HepG2 (cell line): ENCODE measurements at regions not wholly inside any gene's neighbourhood (a gene's known extent, or its start where the extent isn't known, plus 50 kb on each side); places are given as distances from the start of the nearest gene placed in this dataset.

Source experiments
- HMG20B ChIP-seq: conservative IDR thresholded peaks from 2 replicates; pipeline ENCODE4 v1.6.1; 2016; ENCODE audit warnings: missing genetic modification reagents, missing compliant biosample characterization
- SPEN ChIP-seq: sonication (generic); formaldehyde crosslinking; IDR thresholded peaks from 2 replicates; pipeline ENCODE4 v1.5.1; 2020; ENCODE audit warnings: low read depth, mild to moderate bottlenecking, missing genetic modification reagents
- STAG1 ChIP-seq: sonication (generic); formaldehyde crosslinking; IDR thresholded peaks from 2 replicates; pipeline ENCODE4 v1.4.0; 2020; ENCODE audit warnings: missing genetic modification reagents
- WIZ ChIP-seq: sonication (generic); formaldehyde crosslinking; IDR thresholded peaks from 2 replicates; pipeline ENCODE4 v1.5.1; 2020; ENCODE audit warnings: mild to moderate bottlenecking, missing genetic modification reagents
- ZNF629 ChIP-seq: sonication (generic); formaldehyde crosslinking; conservative IDR thresholded peaks from 2 replicates; pipeline ENCODE4 v1.5.0; 2020; ENCODE audit warnings: missing genetic modification reagents
- TF ChIP-seq, protein P1 (sequence below): sonication (generic); formaldehyde crosslinking; conservative IDR thresholded peaks from 2 replicates; pipeline ENCODE4 v1.4.0; 2020; ENCODE audit warnings: missing genetic modification reagents
- TF ChIP-seq, protein P2 (sequence below): sonication (generic); formaldehyde crosslinking; IDR thresholded peaks from 2 replicates; pipeline ENCODE4 v1.8.0; 2022; ENCODE audit warnings: mild to moderate bottlenecking, missing genetic modification reagents, moderate library complexity
- TF ChIP-seq, protein P3 (sequence below): sonication (generic); formaldehyde crosslinking; IDR thresholded peaks from 2 replicates; pipeline ENCODE4 v1.9.0; 2021; ENCODE audit warnings: missing genetic modification reagents, mild to moderate bottlenecking, borderline replicate concordance
- TF ChIP-seq, protein P4 (sequence below): sonication (generic); formaldehyde crosslinking; IDR thresholded peaks from 2 replicates; pipeline ENCODE4 v1.4.0; 2020; ENCODE audit warnings: missing genetic modification reagents, low read depth, mild to moderate bottlenecking, borderline replicate concordance
- TF ChIP-seq, protein P5 (sequence below): sonication (generic); formaldehyde crosslinking; IDR thresholded peaks from 2 replicates; pipeline ENCODE4 v1.5.0; 2020; ENCODE audit warnings: mild to moderate bottlenecking, missing genetic modification reagents, moderate library complexity

DNA sequence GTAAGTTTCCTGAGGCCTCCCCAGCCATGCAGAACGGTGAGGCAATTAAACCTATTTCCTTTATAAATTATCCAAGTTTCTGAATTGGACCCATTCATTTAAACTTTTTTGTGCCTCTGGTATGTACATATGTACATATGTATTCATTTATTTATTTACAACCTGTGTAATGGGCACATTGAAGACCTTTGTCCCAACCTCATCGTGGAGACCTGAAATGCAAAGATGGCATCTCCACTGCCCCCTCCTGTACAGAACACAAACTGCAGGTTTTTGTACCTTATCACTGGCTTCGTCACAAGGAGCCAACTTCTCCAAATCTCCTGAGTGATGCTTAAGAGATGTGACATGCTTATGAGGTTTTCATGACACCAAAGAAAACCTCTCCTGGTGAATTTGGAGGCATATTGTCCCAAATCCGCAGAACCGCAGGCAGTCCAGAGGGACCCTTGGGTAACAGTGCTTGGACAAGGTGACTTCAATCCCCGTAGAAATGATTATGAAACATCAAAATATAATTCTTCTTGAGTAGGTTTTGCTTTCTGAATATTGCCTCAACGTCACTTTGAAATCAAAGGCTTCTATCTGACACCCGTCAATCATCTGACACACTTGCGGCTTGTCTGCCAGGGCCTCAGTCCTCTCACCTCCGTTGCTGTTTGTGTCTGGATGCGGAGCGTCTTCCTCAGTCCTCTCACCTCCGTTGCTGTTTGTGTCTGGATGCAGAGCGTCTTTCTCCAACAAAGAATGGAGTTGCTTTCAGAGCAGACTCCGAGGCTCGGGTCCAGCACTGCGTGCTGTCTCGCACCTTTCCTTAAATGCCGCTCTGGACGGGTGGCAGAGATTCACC, 135.0 kb upstream of the IRX4 start (continued):
- TF ChIP-seq WIZ, result no peak
- no peak for TF ChIP-seq HMG20B
- TF ChIP-seq STAG1 (CRISPR knock-in tag), result peak; percentile 53
- TF ChIP-seq, protein P1, sequence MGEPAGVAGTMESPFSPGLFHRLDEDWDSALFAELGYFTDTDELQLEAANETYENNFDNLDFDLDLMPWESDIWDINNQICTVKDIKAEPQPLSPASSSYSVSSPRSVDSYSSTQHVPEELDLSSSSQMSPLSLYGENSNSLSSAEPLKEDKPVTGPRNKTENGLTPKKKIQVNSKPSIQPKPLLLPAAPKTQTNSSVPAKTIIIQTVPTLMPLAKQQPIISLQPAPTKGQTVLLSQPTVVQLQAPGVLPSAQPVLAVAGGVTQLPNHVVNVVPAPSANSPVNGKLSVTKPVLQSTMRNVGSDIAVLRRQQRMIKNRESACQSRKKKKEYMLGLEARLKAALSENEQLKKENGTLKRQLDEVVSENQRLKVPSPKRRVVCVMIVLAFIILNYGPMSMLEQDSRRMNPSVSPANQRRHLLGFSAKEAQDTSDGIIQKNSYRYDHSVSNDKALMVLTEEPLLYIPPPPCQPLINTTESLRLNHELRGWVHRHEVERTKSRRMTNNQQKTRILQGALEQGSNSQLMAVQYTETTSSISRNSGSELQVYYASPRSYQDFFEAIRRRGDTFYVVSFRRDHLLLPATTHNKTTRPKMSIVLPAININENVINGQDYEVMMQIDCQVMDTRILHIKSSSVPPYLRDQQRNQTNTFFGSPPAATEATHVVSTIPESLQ (CRISPR knock-in tag), result no peak
- TF ChIP-seq ZNF629 (CRISPR knock-in tag), result peak; percentile 80
- no peak for TF ChIP-seq SPEN (CRISPR knock-in tag)
- TF ChIP-seq, protein P2, sequence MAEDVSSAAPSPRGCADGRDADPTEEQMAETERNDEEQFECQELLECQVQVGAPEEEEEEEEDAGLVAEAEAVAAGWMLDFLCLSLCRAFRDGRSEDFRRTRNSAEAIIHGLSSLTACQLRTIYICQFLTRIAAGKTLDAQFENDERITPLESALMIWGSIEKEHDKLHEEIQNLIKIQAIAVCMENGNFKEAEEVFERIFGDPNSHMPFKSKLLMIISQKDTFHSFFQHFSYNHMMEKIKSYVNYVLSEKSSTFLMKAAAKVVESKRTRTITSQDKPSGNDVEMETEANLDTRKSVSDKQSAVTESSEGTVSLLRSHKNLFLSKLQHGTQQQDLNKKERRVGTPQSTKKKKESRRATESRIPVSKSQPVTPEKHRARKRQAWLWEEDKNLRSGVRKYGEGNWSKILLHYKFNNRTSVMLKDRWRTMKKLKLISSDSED (CRISPR knock-in tag), result no peak
- TF ChIP-seq, protein P3, sequence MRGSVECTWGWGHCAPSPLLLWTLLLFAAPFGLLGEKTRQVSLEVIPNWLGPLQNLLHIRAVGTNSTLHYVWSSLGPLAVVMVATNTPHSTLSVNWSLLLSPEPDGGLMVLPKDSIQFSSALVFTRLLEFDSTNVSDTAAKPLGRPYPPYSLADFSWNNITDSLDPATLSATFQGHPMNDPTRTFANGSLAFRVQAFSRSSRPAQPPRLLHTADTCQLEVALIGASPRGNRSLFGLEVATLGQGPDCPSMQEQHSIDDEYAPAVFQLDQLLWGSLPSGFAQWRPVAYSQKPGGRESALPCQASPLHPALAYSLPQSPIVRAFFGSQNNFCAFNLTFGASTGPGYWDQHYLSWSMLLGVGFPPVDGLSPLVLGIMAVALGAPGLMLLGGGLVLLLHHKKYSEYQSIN (CRISPR knock-in tag), result no peak
- TF ChIP-seq, protein P4, sequence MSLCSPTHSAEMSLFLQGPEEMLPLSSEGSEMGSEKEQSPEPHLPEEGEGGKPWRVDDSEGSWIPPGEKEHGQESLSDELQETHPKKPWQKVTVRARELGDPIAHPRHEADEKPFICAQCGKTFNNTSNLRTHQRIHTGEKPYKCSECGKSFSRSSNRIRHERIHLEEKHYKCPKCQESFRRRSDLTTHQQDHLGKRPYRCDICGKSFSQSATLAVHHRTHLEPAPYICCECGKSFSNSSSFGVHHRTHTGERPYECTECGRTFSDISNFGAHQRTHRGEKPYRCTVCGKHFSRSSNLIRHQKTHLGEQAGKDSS, result no peak
- TF ChIP-seq, protein P5, sequence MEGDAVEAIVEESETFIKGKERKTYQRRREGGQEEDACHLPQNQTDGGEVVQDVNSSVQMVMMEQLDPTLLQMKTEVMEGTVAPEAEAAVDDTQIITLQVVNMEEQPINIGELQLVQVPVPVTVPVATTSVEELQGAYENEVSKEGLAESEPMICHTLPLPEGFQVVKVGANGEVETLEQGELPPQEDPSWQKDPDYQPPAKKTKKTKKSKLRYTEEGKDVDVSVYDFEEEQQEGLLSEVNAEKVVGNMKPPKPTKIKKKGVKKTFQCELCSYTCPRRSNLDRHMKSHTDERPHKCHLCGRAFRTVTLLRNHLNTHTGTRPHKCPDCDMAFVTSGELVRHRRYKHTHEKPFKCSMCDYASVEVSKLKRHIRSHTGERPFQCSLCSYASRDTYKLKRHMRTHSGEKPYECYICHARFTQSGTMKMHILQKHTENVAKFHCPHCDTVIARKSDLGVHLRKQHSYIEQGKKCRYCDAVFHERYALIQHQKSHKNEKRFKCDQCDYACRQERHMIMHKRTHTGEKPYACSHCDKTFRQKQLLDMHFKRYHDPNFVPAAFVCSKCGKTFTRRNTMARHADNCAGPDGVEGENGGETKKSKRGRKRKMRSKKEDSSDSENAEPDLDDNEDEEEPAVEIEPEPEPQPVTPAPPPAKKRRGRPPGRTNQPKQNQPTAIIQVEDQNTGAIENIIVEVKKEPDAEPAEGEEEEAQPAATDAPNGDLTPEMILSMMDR, result peak; percentile 52
